ENCODE measurements at regions not wholly inside any gene's neighbourhood (a gene's known extent, or its start where the extent isn't known, plus 50 kb on each side); places are given as distances from the start of the nearest gene placed in this dataset.

DNA sequence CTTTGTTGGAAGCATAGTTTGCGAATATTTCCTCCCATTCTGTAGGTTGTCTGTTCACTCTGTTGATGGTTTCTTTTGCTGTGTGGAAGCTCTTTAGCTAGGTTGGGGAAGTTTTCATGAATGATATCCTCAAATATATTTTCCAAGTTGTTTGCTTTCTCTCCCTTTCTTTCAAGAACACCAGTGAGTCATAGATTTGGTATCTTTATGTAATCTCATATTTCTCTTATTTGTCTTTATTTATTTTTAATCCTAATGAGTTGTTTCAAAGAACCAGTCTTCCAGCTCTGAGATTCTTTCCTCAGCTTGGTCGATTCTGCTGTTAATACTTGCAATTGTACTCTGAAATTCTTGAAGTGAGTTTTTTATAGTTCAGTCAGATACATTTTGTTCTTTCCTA lies 628.0 kb upstream of the ID4 start:
- Histone ChIP-seq H3K4me1 (no peaks in the 10 kb centered on the region), H3K36me3 (no peaks in the 10 kb centered on the region), H3K9me3 (peaks cover 0 to 5% (median 0%) of the 10 kb centered on the region in 4 donors), H3K4me3 (no peak overlapping the region), H3K27me3 (no peaks in the 10 kb centered on the region), H3K27ac (no peak overlapping the region)
- intact Hi-C loops (cut with DNase I) = no loop called here
- WGBS, 2 donors = 57 to 72% methylated on average over 2 of the region's 2 CpGs
- no peak for DNase-seq
- TF ChIP-seq, protein P1, sequence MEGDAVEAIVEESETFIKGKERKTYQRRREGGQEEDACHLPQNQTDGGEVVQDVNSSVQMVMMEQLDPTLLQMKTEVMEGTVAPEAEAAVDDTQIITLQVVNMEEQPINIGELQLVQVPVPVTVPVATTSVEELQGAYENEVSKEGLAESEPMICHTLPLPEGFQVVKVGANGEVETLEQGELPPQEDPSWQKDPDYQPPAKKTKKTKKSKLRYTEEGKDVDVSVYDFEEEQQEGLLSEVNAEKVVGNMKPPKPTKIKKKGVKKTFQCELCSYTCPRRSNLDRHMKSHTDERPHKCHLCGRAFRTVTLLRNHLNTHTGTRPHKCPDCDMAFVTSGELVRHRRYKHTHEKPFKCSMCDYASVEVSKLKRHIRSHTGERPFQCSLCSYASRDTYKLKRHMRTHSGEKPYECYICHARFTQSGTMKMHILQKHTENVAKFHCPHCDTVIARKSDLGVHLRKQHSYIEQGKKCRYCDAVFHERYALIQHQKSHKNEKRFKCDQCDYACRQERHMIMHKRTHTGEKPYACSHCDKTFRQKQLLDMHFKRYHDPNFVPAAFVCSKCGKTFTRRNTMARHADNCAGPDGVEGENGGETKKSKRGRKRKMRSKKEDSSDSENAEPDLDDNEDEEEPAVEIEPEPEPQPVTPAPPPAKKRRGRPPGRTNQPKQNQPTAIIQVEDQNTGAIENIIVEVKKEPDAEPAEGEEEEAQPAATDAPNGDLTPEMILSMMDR (IDR thresholded peaks at IDR 0.05) = no peak
- TF ChIP-seq POLR2A (IDR thresholded peaks at IDR 0.05) (no peak), POLR2AphosphoS5 (IDR thresholded peaks at IDR 0.05) (no peak), EP300 (IDR thresholded peaks at IDR 0.05) (no peak)

GRCh38 chr6:19210849-19211590 lies 626.1 kb upstream of the ID4 start:
- intact Hi-C loops (cut with DNase I) = no loop called here
- Histone ChIP-seq H3K36me3 (no peaks in the 10 kb centered on the region), H3K27ac (no peak overlapping the region), H3K27me3 (no peaks in the 10 kb centered on the region), H3K4me1 (no peaks in the 10 kb centered on the region), H3K9me3 (peaks cover 0 to 5% (median 0%) of the 10 kb centered on the region in 4 donors), H3K4me3 (no peak overlapping the region)
- WGBS, 2 donors = 83 to 84% methylated on average over 14 of the region's 14 CpGs
- no peak for DNase-seq
- TF ChIP-seq, protein P1 (IDR thresholded peaks at IDR 0.05) = no peak
- TF ChIP-seq POLR2AphosphoS5 (IDR thresholded peaks at IDR 0.05) (no peak), POLR2A (IDR thresholded peaks at IDR 0.05) (no peak), EP300 (IDR thresholded peaks at IDR 0.05) (no peak)

- no peak overlapping the region for H3K4me3 ChIP-seq
- DNase-seq = no peak
- intact Hi-C loops (cut with DNase I) = no loop called here
- no peak overlapping the region for H3K27ac ChIP-seq
- peaks cover 0 to 5% (median 0%) of the 10 kb centered on the region in 4 donors for H3K9me3 ChIP-seq
- 79 to 81% methylated on average over 2 of the region's 2 CpGs for WGBS, 2 donors
- no peaks in the 10 kb centered on the region for H3K27me3 ChIP-seq
- no peaks in the 10 kb centered on the region for H3K4me1 ChIP-seq
- no peaks in the 10 kb centered on the region for H3K36me3 ChIP-seq
- TF ChIP-seq, protein P1 (IDR thresholded peaks at IDR 0.05) = no peak
- TF ChIP-seq POLR2AphosphoS5 (IDR thresholded peaks at IDR 0.05) (no peak), EP300 (IDR thresholded peaks at IDR 0.05) (no peak), POLR2A (IDR thresholded peaks at IDR 0.05) (no peak)
Measured at GRCh38 chr6:19214231-19214630, 622.9 kb upstream of the ID4 start.

- Histone ChIP-seq H3K27me3 (no peaks in the 10 kb centered on the region), H3K27ac (no peak overlapping the region), H3K4me1 (no peaks in the 10 kb centered on the region), H3K36me3 (no peaks in the 10 kb centered on the region), H3K4me3 (no peak overlapping the region), H3K9me3 (no peaks in the 10 kb centered on the region)
- intact Hi-C loops (cut with DNase I) = no loop called here
- TF ChIP-seq, protein P1 (IDR thresholded peaks at IDR 0.05) = no peak
- TF ChIP-seq POLR2A (IDR thresholded peaks at IDR 0.05) (no peak), POLR2AphosphoS5 (IDR thresholded peaks at IDR 0.05) (no peak), EP300 (IDR thresholded peaks at IDR 0.05) (no peak)
- DNase-seq = no peak
- 55 to 67% methylated on average over 1 of the region's 1 CpG for WGBS, 2 donors
Measured at GRCh38 chr6:19219931-19220330, 617.2 kb upstream of the ID4 start.

All from sigmoid colon (tissue), 6 donors.